ENCODE measurements at regions not wholly inside any gene's neighbourhood (a gene's known extent, or its start where the extent isn't known, plus 50 kb on each side); places are given as distances from the start of the nearest gene placed in this dataset.

DNA sequence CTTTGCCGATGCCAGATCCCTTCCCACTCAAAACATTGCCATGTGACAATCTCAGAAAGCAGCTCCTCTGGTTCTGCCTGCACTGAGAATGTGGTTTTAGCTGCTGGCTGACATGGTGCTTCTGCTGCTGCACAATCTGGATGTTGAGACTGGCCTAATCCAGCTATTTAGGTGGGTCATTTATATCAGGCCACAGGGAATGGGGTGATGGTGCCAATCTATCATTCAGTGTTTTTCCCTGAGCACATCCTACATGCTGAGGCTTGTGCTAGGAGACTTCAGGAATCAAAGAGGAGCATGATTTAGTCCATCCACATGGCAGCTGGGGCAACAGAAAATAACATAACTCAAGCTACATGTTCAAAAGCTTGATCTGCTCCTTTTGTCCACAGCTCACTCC, 144.7 kb downstream of the CYRIA start (continued):
- no peak for TF ChIP-seq GABPA (IDR thresholded peaks at IDR 0.05; ENCODE audit: borderline replicate concordance, insufficient read depth, low read length)
- no peak for TF ChIP-seq RXRA (IDR thresholded peaks at IDR 0.05; ENCODE audit: insufficient read depth, low read depth, low read length)

All from H1 (cell line).